Panc1 (cell line): ENCODE measurements at regions not wholly inside any gene's neighbourhood (a gene's known extent, or its start where the extent isn't known, plus 50 kb on each side); places are given as distances from the start of the nearest gene placed in this dataset.
A peak's percentile ranks its signal among the peaks of the same experiment; 100 is the strongest.

Source experiments
- ATAC-seq: fragments of 200-7000 bp; cut with Tn5 transposase; 2 replicates; pipeline ENCODE4 v1.9.1; 2020; ENCODE audit warnings: mild to moderate bottlenecking, moderate library complexity
- BruUV-seq: library from RNA; stranded (reverse); fragments of 400-500 nt; replicated peaks from 2 replicates; lab custom pipeline; 2021; lab: Mats Ljungman, UMichigan
- CTCF ChIA-PET: fragments of 300-600 bp; sonication (Branson Sonifier 250); formaldehyde crosslinking; loops from one replicate; lab custom pipeline; 2022; ENCODE audit warnings: antibody characterized with exemption; lab: Charles Lee
- POLR2A ChIA-PET: fragments of 300-600 bp; sonication (Branson Sonifier 250); formaldehyde crosslinking; loops from one replicate; lab custom pipeline; 2022; ENCODE audit warnings: antibody characterized with exemption; lab: Charles Lee
- DNase-seq: peaks from one replicate; pipeline ENCODE4 v3.0.0-alpha.2; 2010; ENCODE audit warnings: low read depth, low spot score
- H3K27ac ChIP-seq: 2 replicates; pipeline ENCODE4 v1.5.1; 2011; ENCODE audit warnings: mild to moderate bottlenecking, low read length, inconsistent platforms
- H3K27me3 ChIP-seq: fragments of 200-500 bp; sonication (Bioruptor generic); 2 replicates; pipeline ENCODE4 v1.6.0; 2014; ENCODE audit warnings: low read length, inconsistent platforms; ENCODE audit not compliant: control insufficient read depth, insufficient read depth
- H3K36me3 ChIP-seq: fragments of 200-500 bp; sonication (Bioruptor generic); 2 replicates; pipeline ENCODE4 v1.5.1; 2014; ENCODE audit warnings: inconsistent platforms, mild to moderate bottlenecking, low read length, moderate library complexity; ENCODE audit not compliant: control insufficient read depth, insufficient read depth
- H3K4me1 ChIP-seq: 2 replicates; pipeline ENCODE4 v1.5.1; 2011; ENCODE audit warnings: inconsistent platforms, mild to moderate bottlenecking, low read length, moderate library complexity; ENCODE audit not compliant: control insufficient read depth, insufficient read depth
- H3K4me3 ChIP-seq, 2 experiments: 2 replicates each; pipeline ENCODE4 v1.5.1; 2011 to 2012; ENCODE audit warnings: low read depth in 2 of 2, low read length in 2 of 2, mild to moderate bottlenecking in 2 of 2, inconsistent platforms in 1 of 2, moderate library complexity in 1 of 2
- H3K9me3 ChIP-seq: fragments of 200-500 bp; sonication (Bioruptor generic); 2 replicates; pipeline ENCODE4 v1.5.1; 2014; ENCODE audit warnings: low read depth, mild to moderate bottlenecking, inconsistent platforms, low read length, moderate library complexity; ENCODE audit not compliant: control insufficient read depth, insufficient read depth
- POLR2AphosphoS5 ChIP-seq: IDR thresholded peaks from 2 replicates; pipeline ENCODE4 v1.6.1; 2012; ENCODE audit warnings: mild to moderate bottlenecking, low read depth, low read length, moderate library complexity
- SIN3A ChIP-seq: IDR thresholded peaks from 2 replicates; pipeline ENCODE4 v1.6.1; 2012; ENCODE audit warnings: low read depth, mild to moderate bottlenecking, low read length, moderate library complexity, borderline replicate concordance; ENCODE audit not compliant: insufficient read depth
- TCF7L2 ChIP-seq: IDR thresholded peaks from 2 replicates; pipeline ENCODE4 v1.6.1; 2011; ENCODE audit warnings: mild to moderate bottlenecking, low read depth, low read length, inconsistent platforms
- in situ Hi-C: cut with HindIII; loops from 2 replicates; pipeline ENCODE4 v1.10.0; 2016; ENCODE audit warnings: low sequenced_read_pairs, low pct_unique_long_range_greater_than_20kb
- intact Hi-C: fragments of 100-400 bp; cut with micrococcal nuclease; formaldehyde crosslinking; loops from one replicate; pipeline ENCODE4 v1.10.0; 2022; ENCODE audit not compliant: unreplicated experiment
- TF ChIP-seq, protein P1 (sequence below): fragments of 450-650 bp; IDR thresholded peaks from 2 replicates; pipeline ENCODE4 v1.5.1; 2017; ENCODE audit warnings: mild to moderate bottlenecking
- TF ChIP-seq, protein P2 (sequence below), 2 experiments: IDR thresholded peaks; 2 replicates each; pipeline ENCODE4 v1.6.1; 2011 to 2012; ENCODE audit warnings: low read depth in 2 of 2, control low read depth in 1 of 2, low read length in 1 of 2, mild to moderate bottlenecking in 1 of 2, moderate library complexity in 1 of 2; ENCODE audit not compliant: insufficient read depth in 1 of 2

DNA sequence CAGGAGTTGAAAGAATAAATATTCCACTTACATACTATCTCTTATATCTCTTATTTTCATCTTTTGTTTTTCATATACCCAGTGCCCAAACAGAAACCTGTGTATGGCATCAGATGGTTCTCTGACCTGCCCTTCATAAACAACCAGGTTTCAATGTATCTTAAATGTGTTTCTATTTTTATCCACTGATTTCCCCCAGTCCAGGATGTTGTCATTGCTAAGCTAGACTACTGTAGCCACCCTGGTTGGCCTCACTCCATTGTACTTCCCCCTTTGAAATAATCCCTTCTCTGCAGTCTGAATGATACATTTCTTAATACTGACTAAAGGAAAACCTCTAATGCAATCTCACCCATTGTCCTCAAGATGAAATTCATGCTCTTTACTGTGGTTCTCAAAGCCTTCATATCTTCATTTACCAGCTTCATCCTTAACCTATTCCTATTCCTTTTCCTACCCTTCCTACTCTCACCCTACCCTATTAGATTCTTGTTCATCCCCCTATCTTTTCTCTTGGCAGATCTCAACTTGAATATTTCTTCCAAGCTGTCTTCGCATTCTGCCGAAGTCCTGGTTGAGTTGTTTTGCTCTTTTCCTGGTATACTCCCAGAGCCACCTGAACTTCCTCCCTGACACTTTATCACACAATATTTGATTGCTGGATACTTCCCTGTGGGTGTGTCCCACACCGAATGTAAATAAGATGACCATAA is 312.4 kb downstream of the FOXG1 start:
- no peaks in the 10 kb centered on the region for H3K4me1 ChIP-seq
- no peaks in the 10 kb centered on the region for H3K9me3 ChIP-seq
- POLR2A ChIA-PET, result no interaction called here
- in situ Hi-C loops, result no loop called here
- no peaks in the 10 kb centered on the region for H3K27me3 ChIP-seq
- DNase-seq (no peak), ATAC-seq (no peak)
- intact Hi-C loops, result no loop called here
- no peak overlapping the region for H3K27ac ChIP-seq
- no peak overlapping the region for H3K4me3 ChIP-seq
- TF ChIP-seq, protein P1, sequence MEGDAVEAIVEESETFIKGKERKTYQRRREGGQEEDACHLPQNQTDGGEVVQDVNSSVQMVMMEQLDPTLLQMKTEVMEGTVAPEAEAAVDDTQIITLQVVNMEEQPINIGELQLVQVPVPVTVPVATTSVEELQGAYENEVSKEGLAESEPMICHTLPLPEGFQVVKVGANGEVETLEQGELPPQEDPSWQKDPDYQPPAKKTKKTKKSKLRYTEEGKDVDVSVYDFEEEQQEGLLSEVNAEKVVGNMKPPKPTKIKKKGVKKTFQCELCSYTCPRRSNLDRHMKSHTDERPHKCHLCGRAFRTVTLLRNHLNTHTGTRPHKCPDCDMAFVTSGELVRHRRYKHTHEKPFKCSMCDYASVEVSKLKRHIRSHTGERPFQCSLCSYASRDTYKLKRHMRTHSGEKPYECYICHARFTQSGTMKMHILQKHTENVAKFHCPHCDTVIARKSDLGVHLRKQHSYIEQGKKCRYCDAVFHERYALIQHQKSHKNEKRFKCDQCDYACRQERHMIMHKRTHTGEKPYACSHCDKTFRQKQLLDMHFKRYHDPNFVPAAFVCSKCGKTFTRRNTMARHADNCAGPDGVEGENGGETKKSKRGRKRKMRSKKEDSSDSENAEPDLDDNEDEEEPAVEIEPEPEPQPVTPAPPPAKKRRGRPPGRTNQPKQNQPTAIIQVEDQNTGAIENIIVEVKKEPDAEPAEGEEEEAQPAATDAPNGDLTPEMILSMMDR, result no peak
- CTCF ChIA-PET, result no interaction called here
- BruUV-seq, result no TSS peak
- no peaks in the 10 kb centered on the region for H3K36me3 ChIP-seq

DNA sequence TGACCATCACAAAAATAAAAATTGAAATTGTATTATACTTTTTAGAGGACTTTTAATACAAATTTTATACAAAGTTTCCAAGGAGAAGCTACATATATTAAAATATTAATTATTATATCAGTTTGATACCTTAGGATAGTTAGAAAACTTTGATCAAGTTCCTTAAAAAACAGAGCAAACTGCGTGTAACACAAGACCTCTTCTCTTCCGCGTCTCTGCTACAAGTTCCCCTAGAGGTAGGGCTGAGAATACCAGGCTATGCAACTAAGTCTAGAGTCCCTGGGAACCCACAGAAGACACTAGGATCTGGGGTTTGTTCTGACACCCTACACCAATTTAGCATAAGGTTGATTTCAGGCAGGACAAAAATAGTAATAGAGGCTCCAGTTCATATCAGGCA is 319.0 kb downstream of the FOXG1 start:
- ChIA-PET CTCF (no interaction called here), POLR2A (no interaction called here)
- no peaks in the 10 kb centered on the region for H3K36me3 ChIP-seq
- no peak overlapping the region for H3K4me3 ChIP-seq
- no peaks in the 10 kb centered on the region for H3K4me1 ChIP-seq
- in situ Hi-C loops, result no loop called here
- no peaks in the 10 kb centered on the region for H3K9me3 ChIP-seq
- BruUV-seq, result no TSS peak
- no peaks in the 10 kb centered on the region for H3K27me3 ChIP-seq
- TF ChIP-seq SIN3A, result no peak
- TF ChIP-seq TCF7L2, result no peak
- TF ChIP-seq, protein P1, result 0 out of 2 replicates have a peak, but pooled peaks have one; percentile 6
- TF ChIP-seq, protein P2, sequence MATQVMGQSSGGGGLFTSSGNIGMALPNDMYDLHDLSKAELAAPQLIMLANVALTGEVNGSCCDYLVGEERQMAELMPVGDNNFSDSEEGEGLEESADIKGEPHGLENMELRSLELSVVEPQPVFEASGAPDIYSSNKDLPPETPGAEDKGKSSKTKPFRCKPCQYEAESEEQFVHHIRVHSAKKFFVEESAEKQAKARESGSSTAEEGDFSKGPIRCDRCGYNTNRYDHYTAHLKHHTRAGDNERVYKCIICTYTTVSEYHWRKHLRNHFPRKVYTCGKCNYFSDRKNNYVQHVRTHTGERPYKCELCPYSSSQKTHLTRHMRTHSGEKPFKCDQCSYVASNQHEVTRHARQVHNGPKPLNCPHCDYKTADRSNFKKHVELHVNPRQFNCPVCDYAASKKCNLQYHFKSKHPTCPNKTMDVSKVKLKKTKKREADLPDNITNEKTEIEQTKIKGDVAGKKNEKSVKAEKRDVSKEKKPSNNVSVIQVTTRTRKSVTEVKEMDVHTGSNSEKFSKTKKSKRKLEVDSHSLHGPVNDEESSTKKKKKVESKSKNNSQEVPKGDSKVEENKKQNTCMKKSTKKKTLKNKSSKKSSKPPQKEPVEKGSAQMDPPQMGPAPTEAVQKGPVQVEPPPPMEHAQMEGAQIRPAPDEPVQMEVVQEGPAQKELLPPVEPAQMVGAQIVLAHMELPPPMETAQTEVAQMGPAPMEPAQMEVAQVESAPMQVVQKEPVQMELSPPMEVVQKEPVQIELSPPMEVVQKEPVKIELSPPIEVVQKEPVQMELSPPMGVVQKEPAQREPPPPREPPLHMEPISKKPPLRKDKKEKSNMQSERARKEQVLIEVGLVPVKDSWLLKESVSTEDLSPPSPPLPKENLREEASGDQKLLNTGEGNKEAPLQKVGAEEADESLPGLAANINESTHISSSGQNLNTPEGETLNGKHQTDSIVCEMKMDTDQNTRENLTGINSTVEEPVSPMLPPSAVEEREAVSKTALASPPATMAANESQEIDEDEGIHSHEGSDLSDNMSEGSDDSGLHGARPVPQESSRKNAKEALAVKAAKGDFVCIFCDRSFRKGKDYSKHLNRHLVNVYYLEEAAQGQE (IDR thresholded peaks at IDR 0.05; ENCODE audit: insufficient read depth in 1 of 2, low read depth in 2 of 2, low read length in 1 of 2), result no peak
- TF ChIP-seq POLR2AphosphoS5, result no peak
- ATAC-seq (no peak), DNase-seq (no peak)
- intact Hi-C loops, result no loop called here
- H3K27ac ChIP-seq, result no peak overlapping the region
